ENCODE measurements at regions not wholly inside any gene's neighbourhood (a gene's known extent, or its start where the extent isn't known, plus 50 kb on each side); places are given as distances from the start of the nearest gene placed in this dataset.

- TF ChIP-seq EZH2phosphoT487 (IDR thresholded peaks at IDR 0.05; ENCODE audit: insufficient read depth, low read depth) = no peak
- no peak for TF ChIP-seq EZH2 (IDR thresholded peaks at IDR 0.05; ENCODE audit: insufficient read depth, poor library complexity, severe bottlenecking)
These were observed 785.6 kb downstream of the QKI start for GRCh38 chr6:164200071-164200470.
